WTC11 (cell line): ENCODE measurements at regions not wholly inside any gene's neighbourhood (a gene's known extent, or its start where the extent isn't known, plus 50 kb on each side); places are given as distances from the start of the nearest gene placed in this dataset.
"Not testable (repeated sequence)": the region's sequence is repeated elsewhere in the genome, so short reads cannot be mapped to it uniquely, and the experiment has no call there.

Experiments used
- ATAC-seq: fragments of 200-7000 bp; cut with Tn5 transposase; 2 replicates; pipeline ENCODE4 v1.10.0; 2021; ENCODE audit warnings: mild to moderate bottlenecking, moderate library complexity
- CTCF ChIA-PET: fragments of 300-600 bp; sonication (Branson Sonifier 250); formaldehyde crosslinking; loops from one replicate; lab custom pipeline; 2021; ENCODE audit warnings: antibody characterized with exemption; lab: Charles Lee
- POLR2A ChIA-PET: fragments of 350-600 bp; sonication (Branson Sonifier 250); formaldehyde crosslinking; loops from one replicate; lab custom pipeline; 2021; ENCODE audit warnings: antibody characterized with exemption; lab: Charles Lee
- DNase-seq: peaks from one replicate; pipeline ENCODE4 v3.0.0; 2021; ENCODE audit warnings: low spot score
- H3K27ac Mint-ChIP-seq: 2 replicates; pipeline ENCODE4 v1.8.0; 2021; ENCODE audit warnings: mixed read lengths
- H3K27me3 Mint-ChIP-seq: 2 replicates; pipeline ENCODE4 v1.8.0; 2021; ENCODE audit warnings: low read depth, mild to moderate bottlenecking, moderate library complexity, mixed read lengths
- H3K36me3 Mint-ChIP-seq: 2 replicates; pipeline ENCODE4 v1.8.0; 2021; ENCODE audit warnings: mixed read lengths
- H3K4me1 Mint-ChIP-seq: 2 replicates; pipeline ENCODE4 v1.8.0; 2022; ENCODE audit warnings: mixed read lengths
- H3K4me3 Mint-ChIP-seq: 2 replicates; pipeline ENCODE4 v1.8.0; 2021; ENCODE audit warnings: mild to moderate bottlenecking, moderate library complexity, mixed read lengths
- H3K9me3 Mint-ChIP-seq: 2 replicates; pipeline ENCODE4 v1.8.0; 2021; ENCODE audit warnings: mixed read lengths
- CBFB ChIP-seq: sonication (generic); formaldehyde crosslinking; IDR thresholded peaks from 2 replicates; pipeline ENCODE4 v1.8.1; 2022; ENCODE audit warnings: mild to moderate bottlenecking, low read depth, missing genetic modification reagents
- CREM ChIP-seq: sonication (generic); formaldehyde crosslinking; IDR thresholded peaks from 2 replicates; pipeline ENCODE4 v1.8.1; 2022; ENCODE audit warnings: mild to moderate bottlenecking, missing genetic modification reagents, moderate library complexity
- E2F4 ChIP-seq: sonication (generic); formaldehyde crosslinking; IDR thresholded peaks from 2 replicates; pipeline ENCODE4 v1.8.1; 2022; ENCODE audit warnings: low read depth, mild to moderate bottlenecking, moderate library complexity, missing genetic modification reagents, borderline replicate concordance
- GRHL2 ChIP-seq: fragments of 250-450 bp; sonication (Bioruptor Pico); IDR thresholded peaks from 2 replicates; pipeline ENCODE4 v1.8.0; 2022; ENCODE audit warnings: mild to moderate bottlenecking, moderate library complexity; ENCODE audit not compliant: insufficient replicate concordance, severe bottlenecking
- MLX ChIP-seq: sonication (generic); formaldehyde crosslinking; IDR thresholded peaks from 2 replicates; pipeline ENCODE4 v1.8.1; 2023; ENCODE audit warnings: mild to moderate bottlenecking, missing genetic modification reagents, moderate library complexity
- NFATC4 ChIP-seq: fragments of 250-450 bp; sonication (Bioruptor Pico); IDR thresholded peaks from 2 replicates; pipeline ENCODE4 v1.9.0; 2021; ENCODE audit warnings: mild to moderate bottlenecking
- PRDM15 ChIP-seq: sonication (generic); formaldehyde crosslinking; IDR thresholded peaks from 2 replicates; pipeline ENCODE4 v1.8.0; 2022; ENCODE audit warnings: missing genetic modification reagents
- PRRX2 ChIP-seq: fragments of 250-450 bp; sonication (Bioruptor Pico); IDR thresholded peaks from 2 replicates; pipeline ENCODE4 v1.8.0; 2021; ENCODE audit warnings: mild to moderate bottlenecking
- RORB ChIP-seq: fragments of 250-450 bp; sonication (Bioruptor Pico); IDR thresholded peaks from 2 replicates; pipeline ENCODE4 v1.9.0; 2021; ENCODE audit warnings: mild to moderate bottlenecking
- SOX15 ChIP-seq: fragments of 250-450 bp; sonication (Bioruptor Pico); IDR thresholded peaks from 2 replicates; pipeline ENCODE4 v1.9.0; 2021; ENCODE audit warnings: mild to moderate bottlenecking
- SP1 ChIP-seq: sonication (generic); formaldehyde crosslinking; conservative IDR thresholded peaks from 2 replicates; pipeline ENCODE4 v1.8.1; 2022; ENCODE audit warnings: missing genetic modification reagents
- TCF7 ChIP-seq: sonication (generic); formaldehyde crosslinking; IDR thresholded peaks from 2 replicates; pipeline ENCODE4 v1.8.0; 2022; ENCODE audit warnings: mild to moderate bottlenecking, low read depth, missing genetic modification reagents, moderate library complexity
- TEAD4 ChIP-seq: sonication (generic); formaldehyde crosslinking; IDR thresholded peaks from 2 replicates; pipeline ENCODE4 v1.8.0; 2022; ENCODE audit warnings: mild to moderate bottlenecking, missing genetic modification reagents
- TP53 ChIP-seq: sonication (generic); formaldehyde crosslinking; IDR thresholded peaks from 2 replicates; pipeline ENCODE4 v1.8.1; 2023; ENCODE audit warnings: mild to moderate bottlenecking, missing genetic modification reagents
- ZBTB21 ChIP-seq: sonication (generic); formaldehyde crosslinking; IDR thresholded peaks from 2 replicates; pipeline ENCODE4 v1.8.1; 2023; ENCODE audit warnings: mild to moderate bottlenecking, missing genetic modification reagents, borderline replicate concordance
- ZNF232 ChIP-seq: sonication (generic); formaldehyde crosslinking; IDR thresholded peaks from 2 replicates; pipeline ENCODE4 v1.8.0; 2022; ENCODE audit warnings: mild to moderate bottlenecking, missing genetic modification reagents
- ZNF263 ChIP-seq: sonication (generic); formaldehyde crosslinking; IDR thresholded peaks from 2 replicates; pipeline ENCODE4 v1.8.1; 2022; ENCODE audit warnings: low read depth, mild to moderate bottlenecking, moderate library complexity, missing genetic modification reagents
- ZNF423 ChIP-seq: fragments of 250-450 bp; sonication (Bioruptor Pico); IDR thresholded peaks from 2 replicates; pipeline ENCODE4 v2.1.2; 2022; ENCODE audit warnings: mild to moderate bottlenecking, moderate library complexity
- ZNF671 ChIP-seq: fragments of 250-450 bp; sonication (Bioruptor Pico); IDR thresholded peaks from 2 replicates; pipeline ENCODE4 v1.8.0; 2021; ENCODE audit warnings: mild to moderate bottlenecking
- TF ChIP-seq, protein P1 (sequence below): sonication (generic); formaldehyde crosslinking; IDR thresholded peaks from 2 replicates; pipeline ENCODE4 v1.8.0; 2022; ENCODE audit warnings: mild to moderate bottlenecking, missing genetic modification reagents
- TF ChIP-seq, protein P2 (sequence below): sonication (generic); formaldehyde crosslinking; IDR thresholded peaks from 2 replicates; pipeline ENCODE4 v1.8.1; 2023; ENCODE audit warnings: mild to moderate bottlenecking, moderate library complexity, missing genetic modification reagents

- peaks cover 23% of the 10 kb centered on the region for H3K9me3 Mint-ChIP-seq
- DNase-seq, H3K27ac Mint-ChIP-seq, H3K27me3 Mint-ChIP-seq, H3K4me3 Mint-ChIP-seq, CTCF ChIA-PET, POLR2A ChIA-PET, ATAC-seq: not testable (repeated sequence)
- H3K4me1 Mint-ChIP-seq, result peaks cover 11% of the 10 kb centered on the region
- peaks cover 14% of the 10 kb centered on the region for H3K36me3 Mint-ChIP-seq
Measured at GRCh38 chr3:78266550-78266949, 1226.7 kb downstream of the ROBO2 start.

DNA sequence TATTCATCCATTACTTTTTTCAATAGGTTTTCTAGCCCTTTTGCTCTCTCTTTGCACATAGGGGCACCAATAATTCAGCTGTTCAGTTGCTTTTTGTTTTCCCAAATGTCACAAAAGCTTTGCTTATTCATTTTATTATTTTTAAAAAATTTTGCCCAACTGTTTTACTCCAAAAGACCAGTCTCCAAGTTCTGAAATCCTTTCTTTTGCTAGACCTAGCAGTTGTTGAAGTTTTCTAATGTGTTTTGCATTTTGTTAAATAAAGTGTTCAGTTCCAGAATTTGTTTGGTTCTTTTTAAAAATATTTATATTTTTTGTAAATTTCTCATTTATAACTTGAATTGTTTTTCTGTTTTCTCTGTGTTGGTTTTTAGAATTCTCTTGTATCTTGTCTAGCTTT, 1227.3 kb downstream of the ROBO2 start:
- H3K9me3 Mint-ChIP-seq, result peaks cover 23% of the 10 kb centered on the region
- no peak overlapping the region for H3K27ac Mint-ChIP-seq
- ChIA-PET CTCF (no interaction called here), POLR2A (no interaction called here)
- no peak overlapping the region for H3K4me3 Mint-ChIP-seq
- TF ChIP-seq ZNF423 (CRISPR knock-in tag), result no peak
- no peak for TF ChIP-seq PRDM15 (CRISPR knock-in tag)
- TF ChIP-seq GRHL2 (CRISPR knock-in tag), result no peak
- no peak for TF ChIP-seq ZNF232 (CRISPR knock-in tag)
- TF ChIP-seq ZNF671, result no peak
- TF ChIP-seq SP1, result no peak
- no peak for TF ChIP-seq RORB (CRISPR knock-in tag)
- no peak for TF ChIP-seq CREM (CRISPR knock-in tag)
- TF ChIP-seq TEAD4 (CRISPR knock-in tag), result no peak
- no peak for TF ChIP-seq ZBTB21 (CRISPR knock-in tag)
- TF ChIP-seq SOX15 (CRISPR knock-in tag), result no peak
- no peak for TF ChIP-seq TCF7 (CRISPR knock-in tag)
- no peak for TF ChIP-seq CBFB (CRISPR knock-in tag)
- no peak for TF ChIP-seq PRRX2 (CRISPR knock-in tag)
- no peak for TF ChIP-seq ZNF263 (CRISPR knock-in tag)
- TF ChIP-seq, protein P1, sequence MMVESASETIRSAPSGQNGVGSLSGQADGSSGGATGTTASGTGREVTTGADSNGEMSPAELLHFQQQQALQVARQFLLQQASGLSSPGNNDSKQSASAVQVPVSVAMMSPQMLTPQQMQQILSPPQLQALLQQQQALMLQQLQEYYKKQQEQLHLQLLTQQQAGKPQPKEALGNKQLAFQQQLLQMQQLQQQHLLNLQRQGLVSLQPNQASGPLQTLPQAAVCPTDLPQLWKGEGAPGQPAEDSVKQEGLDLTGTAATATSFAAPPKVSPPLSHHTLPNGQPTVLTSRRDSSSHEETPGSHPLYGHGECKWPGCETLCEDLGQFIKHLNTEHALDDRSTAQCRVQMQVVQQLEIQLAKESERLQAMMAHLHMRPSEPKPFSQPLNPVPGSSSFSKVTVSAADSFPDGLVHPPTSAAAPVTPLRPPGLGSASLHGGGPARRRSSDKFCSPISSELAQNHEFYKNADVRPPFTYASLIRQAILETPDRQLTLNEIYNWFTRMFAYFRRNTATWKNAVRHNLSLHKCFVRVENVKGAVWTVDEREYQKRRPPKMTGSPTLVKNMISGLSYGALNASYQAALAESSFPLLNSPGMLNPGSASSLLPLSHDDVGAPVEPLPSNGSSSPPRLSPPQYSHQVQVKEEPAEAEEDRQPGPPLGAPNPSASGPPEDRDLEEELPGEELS, result no peak
- ATAC-seq (no peak), DNase-seq (no peak)
- peaks cover 11% of the 10 kb centered on the region for H3K4me1 Mint-ChIP-seq
- peaks cover 14% of the 10 kb centered on the region for H3K36me3 Mint-ChIP-seq
- no peaks in the 10 kb centered on the region; the same call in 1 of the 2 replicates for H3K27me3 Mint-ChIP-seq

DNA sequence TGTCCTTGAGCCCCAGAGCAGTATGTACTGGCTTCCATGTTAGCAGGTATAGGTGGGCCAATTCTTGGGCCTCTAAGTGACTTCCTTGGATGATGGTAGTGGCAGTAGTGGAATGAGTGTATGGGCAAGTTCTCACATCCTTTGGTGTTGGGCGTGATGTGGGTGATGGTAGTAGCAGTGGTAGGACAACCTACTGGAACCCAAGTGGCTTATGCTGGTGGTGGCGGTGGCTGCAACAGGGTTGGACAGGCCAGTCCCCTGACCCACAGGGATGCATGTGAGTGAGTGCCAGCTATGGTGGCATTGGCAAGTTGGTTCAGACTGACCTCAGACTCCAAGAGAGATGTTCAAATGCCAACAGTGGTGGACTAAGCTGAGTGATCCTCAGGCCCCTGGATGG, 1228.2 kb downstream of the ROBO2 start:
- ChIA-PET CTCF (interaction anchor here (0.8 to 0.9 kb wide), 2 partner anchors 10 to 948 kb away, joined by 3 to 4 read pairs; no protein-coding TSS in a partner anchor), POLR2A (no interaction called here)
- Mint-ChIP-seq H3K4me3 (no peak overlapping the region), H3K4me1 (peaks cover 11% of the 10 kb centered on the region), H3K27me3 (no peaks in the 10 kb centered on the region; the same call in 1 of the 2 replicates), H3K36me3 (peaks cover 14% of the 10 kb centered on the region), H3K27ac (no peak overlapping the region), H3K9me3 (peaks cover 23% of the 10 kb centered on the region)
- no peak for ATAC-seq
- TF ChIP-seq E2F4, result no peak
- TF ChIP-seq MLX, result no peak
- no peak for TF ChIP-seq PRDM15 (CRISPR knock-in tag)
- TF ChIP-seq NFATC4 (CRISPR knock-in tag), result no peak
- TF ChIP-seq, protein P2, sequence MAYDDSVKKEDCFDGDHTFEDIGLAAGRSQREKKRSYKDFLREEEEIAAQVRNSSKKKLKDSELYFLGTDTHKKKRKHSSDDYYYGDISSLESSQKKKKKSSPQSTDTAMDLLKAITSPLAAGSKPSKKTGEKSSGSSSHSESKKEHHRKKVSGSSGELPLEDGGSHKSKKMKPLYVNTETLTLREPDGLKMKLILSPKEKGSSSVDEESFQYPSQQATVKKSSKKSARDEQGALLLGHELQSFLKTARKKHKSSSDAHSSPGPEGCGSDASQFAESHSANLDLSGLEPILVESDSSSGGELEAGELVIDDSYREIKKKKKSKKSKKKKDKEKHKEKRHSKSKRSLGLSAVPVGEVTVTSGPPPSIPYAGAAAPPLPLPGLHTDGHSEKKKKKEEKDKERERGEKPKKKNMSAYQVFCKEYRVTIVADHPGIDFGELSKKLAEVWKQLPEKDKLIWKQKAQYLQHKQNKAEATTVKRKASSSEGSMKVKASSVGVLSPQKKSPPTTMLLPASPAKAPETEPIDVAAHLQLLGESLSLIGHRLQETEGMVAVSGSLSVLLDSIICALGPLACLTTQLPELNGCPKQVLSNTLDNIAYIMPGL (CRISPR knock-in tag), result no peak
- TF ChIP-seq TP53 (CRISPR knock-in tag), result no peak
- no peak for DNase-seq
